ENCODE measurements at regions not wholly inside any gene's neighbourhood (a gene's known extent, or its start where the extent isn't known, plus 50 kb on each side); places are given as distances from the start of the nearest gene placed in this dataset.
A peak's percentile ranks its signal among the peaks of the same experiment; 100 is the strongest.

- Histone ChIP-seq H3K23me2 (ENCODE audit: insufficient read length, low read depth, low read length, poor library complexity, severe bottlenecking) (no peaks in the 10 kb centered on the region), H4K91ac (ENCODE audit: insufficient read length, low read depth, low read length) (no peak overlapping the region), H4K5ac (ENCODE audit: insufficient read length, low read depth, low read length) (no peak overlapping the region), H2BK120ac (ENCODE audit: low read depth, low read length, poor library complexity, severe bottlenecking) (no peak overlapping the region), H2BK20ac (ENCODE audit: low read depth, low read length, poor library complexity, severe bottlenecking) (no peak overlapping the region), H2AFZ (ENCODE audit: low read length) (no peak overlapping the region), H4K20me1 (ENCODE audit: control insufficient read depth, insufficient read depth, insufficient read length) (no peaks in the 10 kb centered on the region), H3K9ac (ENCODE audit: extremely low read depth, insufficient read length, low read length) (no peak overlapping the region), H3K14ac (ENCODE audit: insufficient read depth, low read length) (no peak overlapping the region), H3K9me3 (ENCODE audit: control insufficient read depth, low read depth, low read length) (no peaks in the 10 kb centered on the region), H3K4me1 (ENCODE audit: insufficient read depth, low read length) (peaks cover 7% of the 10 kb centered on the region; the same call in 1 of the 2 replicates), H2BK5ac (ENCODE audit: insufficient read length, low read length) (no peak overlapping the region), H2BK12ac (ENCODE audit: insufficient read length, low read depth, low read length) (no peak overlapping the region), H3K79me2 (ENCODE audit: insufficient read depth, low read length) (no peaks in the 10 kb centered on the region), H3K4me2 (ENCODE audit: insufficient read depth, insufficient read length, low read length) (no peak overlapping the region), H3K79me1 (ENCODE audit: insufficient read depth, low read depth, low read length, poor library complexity, severe bottlenecking) (no peaks in the 10 kb centered on the region), H2BK15ac (ENCODE audit: low read depth, low read length) (no peak overlapping the region), H3K4ac (ENCODE audit: low read depth, low read length) (no peak overlapping the region), H3K56ac (ENCODE audit: insufficient read length, low read depth, low read length) (no peak overlapping the region), H3K27ac (ENCODE audit: insufficient read length, low read depth, low read length) (no peak overlapping the region), H3K23ac (ENCODE audit: insufficient read length, low read depth, low read length) (no peak overlapping the region), H3K18ac (ENCODE audit: insufficient read length, low read depth, low read length) (no peak overlapping the region), H3T11ph (ENCODE audit: low read length) (no peak overlapping the region), H4K8ac (replicated peaks; ENCODE audit: insufficient read length, low read depth, low read length) (no peak overlapping the region), H3K27me3 (ENCODE audit: insufficient read depth, low read length) (no peaks in the 10 kb centered on the region), H2AK5ac (ENCODE audit: insufficient read length, low read length) (no peak overlapping the region)
- Mint-ChIP-seq H3K27ac (peak overlapping the region; percentile 21 to 44 (median 26); a peak in 2 of 7 replicates), H3K4me1 (peaks cover 26 to 31% of the 10 kb centered on the region in 2 experiments), H3K4me3 (no peak overlapping the region), H3K27me3 (ENCODE audit: low read depth) (no peaks in the 10 kb centered on the region), H3K9me3 (peaks cover 9 to 17% of the 10 kb centered on the region in 2 experiments), H3K36me3 (ENCODE audit: insufficient read depth in 1 of 3, low read depth in 3 of 3) (peaks cover 2 to 22% (median 6%) of the 10 kb centered on the region in 3 experiments; a peak in 6 of 7 replicates)
- no CpG with 5 or more reads among the region's 5 CpGs for WGBS (ENCODE audit: extremely low coverage, insufficient read length, low lambda C conversion rate)
- TF ChIP-seq CTCF (conservative IDR thresholded peaks at IDR 0.05), result no peak
- DNase-seq, result no peak
These were observed 109.2 kb upstream of the OGFRL1 start for GRCh38 chr6:71179249-71179885.
